Thoracic aorta (tissue), 2 donors: ENCODE measurements at regions not wholly inside any gene's neighbourhood (a gene's known extent, or its start where the extent isn't known, plus 50 kb on each side); places are given as distances from the start of the nearest gene placed in this dataset.

Experiments used
- ATAC-seq: fragments of 150-250 bp; one replicate; pipeline ENCODE4 v1.8.0; 2017; ENCODE audit warnings: low read depth; ENCODE audit not compliant: insufficient number of reproducible peaks, low FRiP score
- DNase-seq: peaks from one replicate; pipeline ENCODE4 v3.0.0-alpha.2; 2020; ENCODE audit warnings: low spot score
- H3K27ac ChIP-seq, 2 donors: fragments of 200-600 bp; sonication (generic); 1 replicate in 1 of 2; 2 replicates in 1 of 2; pipeline ENCODE4 v1.5.1; 2016; ENCODE audit warnings: mild to moderate bottlenecking in 2 of 2, moderate library complexity in 2 of 2
- H3K27me3 ChIP-seq: fragments of 200-600 bp; sonication (generic); replicated peaks from 2 replicates; pipeline ENCODE4 v1.6.0; 2016; ENCODE audit warnings: mild to moderate bottlenecking; ENCODE audit not compliant: insufficient read depth
- H3K36me3 ChIP-seq: fragments of 200-600 bp; sonication (generic); one replicate; pipeline ENCODE4 v1.5.1; 2016
- H3K4me1 ChIP-seq, 2 donors: fragments of 200-600 bp; sonication (generic); 1 replicate in 1 of 2; 2 replicates in 1 of 2; pipeline versions ENCODE4 v1.5.1 to v1.6.0; 2016; ENCODE audit warnings: low read depth in 2 of 2, mild to moderate bottlenecking in 1 of 2; ENCODE audit not compliant: control insufficient read depth in 1 of 2
- H3K4me3 ChIP-seq: fragments of 200-600 bp; sonication (generic); 2 replicates; pipeline ENCODE4 v1.5.1; 2016; ENCODE audit warnings: mild to moderate bottlenecking
- H3K9me3 ChIP-seq: fragments of 200-600 bp; sonication (generic); 2 replicates; pipeline ENCODE4 v1.5.1; 2016
- CTCF ChIP-seq: fragments of 200-600 bp; sonication (generic); IDR thresholded peaks from one replicate; pipeline ENCODE4 v1.5.1; 2019; ENCODE audit warnings: antibody characterized with exemption

GRCh38 chr12:46921764-46922133 is 96.0 kb upstream of the SLC38A4 start:
- Histone ChIP-seq H3K36me3 (no peaks in the 10 kb centered on the region), H3K27me3 (no peaks in the 10 kb centered on the region), H3K4me3 (no peak overlapping the region), H3K27ac (no peak overlapping the region), H3K4me1 (no peaks in the 10 kb centered on the region), H3K9me3 (no peaks in the 10 kb centered on the region)
- TF ChIP-seq CTCF, result no peak
- no peak for DNase-seq
- ATAC-seq, result no peak

GRCh38 chr12:46926526-46926925 is 100.7 kb upstream of the SLC38A4 start:
- DNase-seq (no peak), ATAC-seq (no peak)
- no peaks in the 10 kb centered on the region for H3K27me3 ChIP-seq
- H3K9me3 ChIP-seq, result no peaks in the 10 kb centered on the region
- no peak overlapping the region for H3K4me3 ChIP-seq
- no peak for TF ChIP-seq CTCF
- no peaks in the 10 kb centered on the region for H3K4me1 ChIP-seq
- no peak overlapping the region for H3K27ac ChIP-seq
- H3K36me3 ChIP-seq, result no peaks in the 10 kb centered on the region

GRCh38 chr12:46930101-46930500 is 104.3 kb upstream of the SLC38A4 start:
- Histone ChIP-seq H3K4me3 (no peak overlapping the region), H3K9me3 (no peaks in the 10 kb centered on the region), H3K27me3 (no peaks in the 10 kb centered on the region), H3K4me1 (no peaks in the 10 kb centered on the region), H3K36me3 (no peaks in the 10 kb centered on the region), H3K27ac (no peak overlapping the region)
- DNase-seq (no peak), ATAC-seq (no peak)
- TF ChIP-seq CTCF, result no peak

GRCh38 chr12:46933947-46934346 is 108.2 kb upstream of the SLC38A4 start:
- no peaks in the 10 kb centered on the region for H3K9me3 ChIP-seq
- ATAC-seq (no peak), DNase-seq (no peak)
- H3K27ac ChIP-seq, result no peak overlapping the region
- no peaks in the 10 kb centered on the region for H3K27me3 ChIP-seq
- H3K4me1 ChIP-seq, result no peaks in the 10 kb centered on the region
- H3K36me3 ChIP-seq, result no peaks in the 10 kb centered on the region
- TF ChIP-seq CTCF, result peak; percentile 31
- H3K4me3 ChIP-seq, result no peak overlapping the region

- no peaks in the 10 kb centered on the region for H3K36me3 ChIP-seq
- no peak for TF ChIP-seq CTCF
- DNase-seq, result no peak
- no peaks in the 10 kb centered on the region for H3K4me1 ChIP-seq
- H3K4me3 ChIP-seq, result no peak overlapping the region
- no peak overlapping the region for H3K27ac ChIP-seq
- no peaks in the 10 kb centered on the region for H3K27me3 ChIP-seq
- no peaks in the 10 kb centered on the region for H3K9me3 ChIP-seq
- no peak for ATAC-seq
Measured at GRCh38 chr12:46934374-46935111, 108.7 kb upstream of the SLC38A4 start.
